Activated naive CD8-positive, alpha-beta T cell treated with anti-CD3 and anti-CD28 coated beads, Interleukin-2, amount 10 ng/mL, durations not matched to agents 7 days and 5 days (primary cell): ENCODE measurements at regions not wholly inside any gene's neighbourhood (a gene's known extent, or its start where the extent isn't known, plus 50 kb on each side); places are given as distances from the start of the nearest gene placed in this dataset.

Source experiments
- ATAC-seq: fragments of 150-1000 bp; cut with Tn5 transposase; one replicate; pipeline ENCODE4 v1.10.0; 2021; ENCODE audit warnings: low read depth, moderate library complexity
- POLR2A ChIA-PET: fragments of 350-600 bp; sonication (Branson Sonifier 250); formaldehyde crosslinking; loops from one replicate; lab custom pipeline; 2021; ENCODE audit warnings: antibody characterized with exemption; lab: Charles Lee
- DNase-seq: peaks from one replicate; pipeline ENCODE4 v3.0.0; 2021
- H3K27ac Mint-ChIP-seq: one replicate; pipeline ENCODE4 v1.8.0; 2022; ENCODE audit warnings: mild to moderate bottlenecking, mixed read lengths
- H3K27me3 Mint-ChIP-seq: one replicate; pipeline ENCODE4 v1.8.0; 2022; ENCODE audit warnings: mild to moderate bottlenecking, moderate library complexity, mixed read lengths
- H3K36me3 Mint-ChIP-seq: one replicate; pipeline ENCODE4 v1.8.0; 2021; ENCODE audit warnings: mild to moderate bottlenecking, mixed read lengths
- H3K4me1 Mint-ChIP-seq: one replicate; pipeline ENCODE4 v1.8.0; 2021; ENCODE audit warnings: mixed read lengths
- H3K4me3 Mint-ChIP-seq: one replicate; pipeline ENCODE4 v1.8.0; 2022; ENCODE audit warnings: mild to moderate bottlenecking, moderate library complexity, mixed read lengths
- H3K9me3 Mint-ChIP-seq: one replicate; pipeline ENCODE4 v1.8.0; 2021; ENCODE audit warnings: mixed read lengths

DNA sequence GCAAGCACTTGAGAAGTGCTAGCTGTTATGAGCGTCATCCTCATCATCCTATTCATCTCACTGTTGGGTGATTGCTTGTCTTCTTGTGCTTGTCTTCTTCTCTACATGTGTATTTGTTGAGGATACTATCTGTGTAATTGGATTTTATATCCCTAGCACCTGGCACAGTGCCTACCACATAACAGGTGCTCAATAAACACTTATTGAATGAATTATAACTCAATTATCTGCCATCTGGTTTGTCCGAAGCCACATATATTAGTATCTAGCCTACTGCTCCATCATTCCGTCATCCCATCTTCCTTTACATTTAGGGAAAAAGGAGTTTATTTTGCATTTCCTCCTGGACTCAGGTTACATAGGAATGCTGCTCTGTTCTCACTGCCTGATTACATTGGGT, 330.4 kb upstream of the ETAA1 start:
- no peak for ATAC-seq
- H3K27me3 Mint-ChIP-seq = peaks cover 2% of the 10 kb centered on the region
- POLR2A ChIA-PET = no interaction called here
- no peak for DNase-seq
- H3K36me3 Mint-ChIP-seq = no peaks in the 10 kb centered on the region
- H3K4me3 Mint-ChIP-seq = no peak overlapping the region
- H3K4me1 Mint-ChIP-seq = no peaks in the 10 kb centered on the region
- no peak overlapping the region for H3K27ac Mint-ChIP-seq
- H3K9me3 Mint-ChIP-seq = peaks cover 1% of the 10 kb centered on the region

DNA sequence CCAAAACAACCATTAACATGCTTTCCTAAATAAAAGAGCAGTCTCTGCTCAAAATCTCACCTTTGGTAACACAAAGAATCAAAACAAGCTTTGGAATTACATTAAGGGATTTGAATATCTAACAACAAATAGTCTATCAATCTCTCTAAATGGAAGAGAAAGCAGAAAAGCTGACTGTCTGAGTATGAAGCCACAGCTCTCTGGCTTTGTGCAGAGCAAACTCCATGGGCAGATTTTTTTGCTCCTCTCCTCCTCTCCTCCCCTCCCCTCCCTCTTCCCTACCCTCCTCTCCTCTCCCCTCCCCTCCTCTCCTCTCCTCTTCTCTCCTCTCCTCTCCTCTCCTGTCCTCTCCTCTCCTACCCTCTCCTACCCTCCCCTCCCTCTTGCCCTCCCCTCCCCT, 329.5 kb upstream of the ETAA1 start:
- Mint-ChIP-seq H3K36me3 (no peaks in the 10 kb centered on the region), H3K4me3 (no peak overlapping the region), H3K4me1 (no peaks in the 10 kb centered on the region), H3K27me3 (peaks cover 2% of the 10 kb centered on the region), H3K9me3 (peaks cover 1% of the 10 kb centered on the region), H3K27ac (no peak overlapping the region)
- ATAC-seq (no peak), DNase-seq (no peak)
- POLR2A ChIA-PET = no interaction called here

DNA sequence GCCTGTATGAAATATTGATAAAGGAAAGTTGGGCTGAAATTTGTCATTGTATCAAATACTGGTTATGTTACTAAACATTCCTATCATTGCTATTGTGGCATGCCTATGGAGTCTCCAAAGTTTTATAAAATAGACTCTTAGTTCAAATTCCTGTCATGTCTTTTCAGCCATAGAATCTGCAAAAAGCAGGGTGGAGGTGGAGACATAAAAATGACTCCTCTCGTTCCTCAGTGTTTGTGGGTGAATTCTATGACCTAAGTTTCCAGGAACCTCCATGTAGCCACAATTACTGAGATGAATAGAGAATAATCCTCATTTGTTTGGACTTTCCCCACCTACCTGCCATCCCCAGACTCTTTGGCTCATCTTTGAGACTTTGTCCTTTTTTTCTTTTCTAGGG, 326.3 kb upstream of the ETAA1 start:
- POLR2A ChIA-PET = no interaction called here
- Mint-ChIP-seq H3K36me3 (no peaks in the 10 kb centered on the region), H3K27me3 (peaks cover 2% of the 10 kb centered on the region), H3K4me1 (no peaks in the 10 kb centered on the region), H3K9me3 (peaks cover 1% of the 10 kb centered on the region), H3K27ac (no peak overlapping the region), H3K4me3 (no peak overlapping the region)
- ATAC-seq (no peak), DNase-seq (no peak)

DNA sequence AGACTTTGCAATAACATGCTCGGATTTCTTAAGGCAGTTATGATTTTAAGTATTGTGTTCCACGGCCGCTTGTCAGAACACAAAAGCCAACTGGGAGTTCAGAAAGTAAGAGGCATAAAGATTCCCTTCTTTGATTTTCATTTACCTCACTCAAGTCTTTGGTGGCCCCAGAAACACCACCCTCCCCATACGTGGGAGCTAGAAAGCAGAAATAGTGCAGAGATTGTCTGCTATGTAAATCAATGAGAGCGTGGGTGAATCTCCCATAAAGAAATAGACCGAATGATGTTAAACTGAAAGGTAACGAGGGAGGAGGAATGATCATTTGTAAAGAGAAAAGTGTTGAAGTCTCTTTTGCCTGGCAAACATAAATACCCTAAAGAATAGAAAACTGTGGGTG, 322.1 kb upstream of the ETAA1 start:
- POLR2A ChIA-PET = no interaction called here
- Mint-ChIP-seq H3K4me1 (no peaks in the 10 kb centered on the region), H3K9me3 (peaks cover 2% of the 10 kb centered on the region), H3K27ac (no peak overlapping the region), H3K27me3 (peaks cover 1% of the 10 kb centered on the region), H3K36me3 (no peaks in the 10 kb centered on the region), H3K4me3 (no peak overlapping the region)
- no peak for DNase-seq
- ATAC-seq = no peak

DNA sequence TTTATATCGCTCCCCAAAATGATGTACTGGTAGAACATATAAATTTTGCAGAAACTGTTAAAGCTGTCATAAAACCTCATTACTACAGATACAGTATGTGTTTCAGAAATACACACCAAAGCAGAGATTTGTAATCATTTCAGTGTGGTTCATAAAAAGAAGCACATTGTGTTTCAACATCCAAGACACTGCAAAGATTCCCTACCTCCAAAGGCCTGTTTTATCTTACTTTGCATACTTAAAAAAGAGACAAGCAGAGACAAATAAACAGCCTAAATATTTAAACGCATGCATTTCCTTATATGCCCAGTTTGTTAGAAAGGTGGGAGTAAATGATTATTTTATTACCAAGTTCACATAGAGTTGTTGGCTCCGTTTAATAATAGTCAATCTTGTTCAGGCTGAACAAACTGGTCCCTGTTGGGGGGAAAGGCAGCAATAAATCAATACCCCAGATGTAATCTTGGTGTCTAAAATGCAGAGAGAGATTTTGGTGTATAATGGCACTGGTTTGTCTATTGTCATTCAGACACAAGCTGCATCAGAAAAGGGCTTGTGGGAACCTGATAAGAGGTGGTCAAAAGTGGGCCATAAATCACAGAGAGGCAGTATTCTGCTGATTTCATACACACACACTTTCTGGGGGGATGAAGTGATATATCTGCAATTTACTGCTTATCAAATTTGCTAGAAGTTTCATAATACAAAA, 321.4 kb upstream of the ETAA1 start:
- Mint-ChIP-seq H3K4me3 (no peak overlapping the region), H3K36me3 (no peaks in the 10 kb centered on the region), H3K4me1 (no peaks in the 10 kb centered on the region), H3K27ac (no peak overlapping the region), H3K9me3 (peaks cover 2% of the 10 kb centered on the region), H3K27me3 (no peaks in the 10 kb centered on the region)
- no peak for ATAC-seq
- POLR2A ChIA-PET = no interaction called here
- no peak for DNase-seq

DNA sequence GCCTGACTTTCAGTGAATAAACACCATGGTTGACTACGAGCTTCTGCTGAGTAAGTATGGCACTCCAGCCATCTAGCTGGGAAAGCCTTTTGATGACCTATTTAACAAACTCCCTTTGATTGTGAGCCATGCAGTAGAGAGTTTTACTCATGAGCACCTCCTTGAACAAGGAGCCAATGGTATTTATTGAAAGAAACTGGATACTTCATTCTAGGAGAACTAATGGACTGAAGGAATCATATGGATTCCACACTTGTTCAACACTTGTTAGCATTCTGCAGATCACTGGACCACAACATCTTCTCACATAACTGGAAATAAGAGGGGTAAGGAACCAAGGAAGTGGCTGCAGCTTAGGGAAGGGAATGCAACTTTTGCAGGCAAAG, 320.9 kb upstream of the ETAA1 start:
- H3K4me3 Mint-ChIP-seq = no peak overlapping the region
- H3K4me1 Mint-ChIP-seq = no peaks in the 10 kb centered on the region
- H3K36me3 Mint-ChIP-seq = no peaks in the 10 kb centered on the region
- no peaks in the 10 kb centered on the region for H3K27me3 Mint-ChIP-seq
- peaks cover 2% of the 10 kb centered on the region for H3K9me3 Mint-ChIP-seq
- DNase-seq = no peak
- no peak overlapping the region for H3K27ac Mint-ChIP-seq
- ATAC-seq = no peak
- POLR2A ChIA-PET = no interaction called here

DNA sequence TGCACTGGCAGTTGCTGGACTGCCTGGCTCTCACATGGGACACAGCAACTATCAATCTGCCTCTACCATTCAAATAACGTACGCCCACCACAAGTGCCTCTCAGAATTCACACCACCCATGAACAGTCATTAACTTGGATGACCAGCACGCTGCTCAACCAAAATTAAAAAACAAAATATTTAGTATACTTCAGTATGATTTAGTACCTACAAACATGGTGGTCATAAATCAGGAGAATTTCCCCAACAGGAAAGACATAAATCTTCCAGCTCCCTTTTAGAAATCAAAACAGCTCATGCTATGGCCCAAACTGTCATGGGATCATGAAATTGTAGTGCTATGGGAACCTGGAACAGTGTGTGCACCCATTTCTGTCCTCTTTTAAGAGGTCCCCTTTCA, 317.4 kb upstream of the ETAA1 start:
- DNase-seq = no peak
- no peak for ATAC-seq
- Mint-ChIP-seq H3K4me1 (no peaks in the 10 kb centered on the region), H3K36me3 (no peaks in the 10 kb centered on the region), H3K27ac (no peak overlapping the region), H3K27me3 (no peaks in the 10 kb centered on the region), H3K4me3 (no peak overlapping the region), H3K9me3 (peaks cover 2% of the 10 kb centered on the region)
- POLR2A ChIA-PET = no interaction called here

DNA sequence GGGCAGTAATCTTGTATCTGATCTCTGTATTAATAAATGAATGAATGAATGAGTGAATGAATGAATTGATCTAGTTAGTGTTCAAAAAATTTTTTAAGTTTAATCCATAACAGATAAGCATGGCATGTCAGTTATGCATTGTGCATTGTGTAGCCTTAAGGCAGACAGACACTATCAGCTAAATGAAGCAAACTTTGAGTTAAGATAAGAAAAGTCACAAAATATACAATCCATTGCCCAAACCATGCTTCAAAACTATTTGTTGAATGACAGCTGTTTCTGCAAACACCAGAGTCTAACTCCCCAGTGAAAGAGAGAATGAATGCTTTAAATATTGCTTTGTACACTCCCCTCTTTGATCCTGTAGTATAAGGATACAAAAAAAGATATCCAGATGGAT, 314.3 kb upstream of the ETAA1 start:
- DNase-seq (no peak), ATAC-seq (no peak)
- no peaks in the 10 kb centered on the region for H3K36me3 Mint-ChIP-seq
- no peak overlapping the region for H3K4me3 Mint-ChIP-seq
- peaks cover 2% of the 10 kb centered on the region for H3K9me3 Mint-ChIP-seq
- H3K4me1 Mint-ChIP-seq = no peaks in the 10 kb centered on the region
- no peak overlapping the region for H3K27ac Mint-ChIP-seq
- POLR2A ChIA-PET = no interaction called here
- H3K27me3 Mint-ChIP-seq = no peaks in the 10 kb centered on the region

DNA sequence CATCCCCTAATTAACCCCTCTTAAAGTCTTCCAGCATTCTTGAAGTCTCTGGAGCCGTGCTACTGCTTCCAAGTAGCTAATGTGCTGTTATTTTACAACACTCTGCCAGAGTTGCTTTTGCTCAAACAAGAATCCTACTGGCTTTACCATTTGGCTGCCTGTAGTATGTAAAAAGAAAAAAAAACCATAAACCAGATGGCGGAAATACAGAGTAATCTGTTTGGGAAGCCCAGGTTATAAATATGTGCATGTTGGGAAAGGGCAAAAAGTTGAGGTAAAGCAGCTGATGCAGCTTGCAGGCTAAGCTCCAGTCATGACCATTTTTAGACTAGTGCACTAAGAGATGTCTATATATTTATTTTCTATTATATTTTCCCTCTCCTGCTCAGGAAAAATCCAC, 313.2 kb upstream of the ETAA1 start:
- Mint-ChIP-seq H3K36me3 (no peaks in the 10 kb centered on the region), H3K27ac (no peak overlapping the region), H3K9me3 (peaks cover 2% of the 10 kb centered on the region), H3K4me1 (no peaks in the 10 kb centered on the region), H3K4me3 (no peak overlapping the region), H3K27me3 (no peaks in the 10 kb centered on the region)
- POLR2A ChIA-PET = no interaction called here
- DNase-seq = no peak
- ATAC-seq = no peak

DNA sequence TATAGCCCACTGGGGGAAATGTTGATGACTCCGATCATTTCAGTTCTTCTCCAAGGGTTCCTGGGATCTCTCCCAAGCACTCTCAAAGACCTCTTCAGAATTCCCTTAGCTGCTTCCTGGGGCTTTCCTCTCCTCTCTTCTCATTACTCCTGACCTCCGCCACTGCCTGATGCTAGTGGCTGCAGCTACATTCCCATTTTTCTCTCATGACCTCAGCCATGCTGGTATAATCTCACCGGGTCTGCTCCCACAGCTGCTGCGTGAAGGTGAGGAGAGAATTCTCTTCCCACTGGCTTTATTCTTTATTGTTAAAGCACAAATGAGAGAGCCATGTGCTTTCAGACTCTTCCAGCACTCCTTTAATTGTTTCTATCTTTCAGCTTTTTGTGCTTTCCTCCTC, 312.0 kb upstream of the ETAA1 start:
- no peak for ATAC-seq
- Mint-ChIP-seq H3K4me3 (no peak overlapping the region), H3K27ac (no peak overlapping the region), H3K4me1 (no peaks in the 10 kb centered on the region), H3K9me3 (no peaks in the 10 kb centered on the region), H3K27me3 (no peaks in the 10 kb centered on the region), H3K36me3 (no peaks in the 10 kb centered on the region)
- POLR2A ChIA-PET = no interaction called here
- no peak for DNase-seq

DNA sequence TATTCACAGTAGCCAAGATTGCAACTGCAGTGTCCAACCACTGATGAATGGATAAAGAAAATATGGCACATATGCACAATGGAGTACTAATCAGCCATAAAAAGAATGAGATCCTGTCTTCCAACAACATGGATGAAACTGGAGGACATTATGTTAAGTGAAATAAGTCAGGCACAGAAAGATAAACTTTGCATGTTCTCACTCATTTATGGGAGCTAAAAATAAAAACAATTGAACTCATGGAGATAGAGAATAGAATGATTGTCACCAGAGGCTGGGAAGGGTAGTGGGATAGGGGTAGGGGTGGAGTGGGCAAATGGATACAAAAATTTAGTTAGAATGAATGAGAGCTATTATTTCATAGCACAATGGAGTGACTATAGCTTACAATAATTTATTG, 305.5 kb upstream of the ETAA1 start:
- Mint-ChIP-seq H3K4me3 (no peak overlapping the region), H3K27me3 (no peaks in the 10 kb centered on the region), H3K4me1 (no peaks in the 10 kb centered on the region), H3K9me3 (no peaks in the 10 kb centered on the region), H3K36me3 (no peaks in the 10 kb centered on the region), H3K27ac (no peak overlapping the region)
- no peak for ATAC-seq
- POLR2A ChIA-PET = no interaction called here
- no peak for DNase-seq

DNA sequence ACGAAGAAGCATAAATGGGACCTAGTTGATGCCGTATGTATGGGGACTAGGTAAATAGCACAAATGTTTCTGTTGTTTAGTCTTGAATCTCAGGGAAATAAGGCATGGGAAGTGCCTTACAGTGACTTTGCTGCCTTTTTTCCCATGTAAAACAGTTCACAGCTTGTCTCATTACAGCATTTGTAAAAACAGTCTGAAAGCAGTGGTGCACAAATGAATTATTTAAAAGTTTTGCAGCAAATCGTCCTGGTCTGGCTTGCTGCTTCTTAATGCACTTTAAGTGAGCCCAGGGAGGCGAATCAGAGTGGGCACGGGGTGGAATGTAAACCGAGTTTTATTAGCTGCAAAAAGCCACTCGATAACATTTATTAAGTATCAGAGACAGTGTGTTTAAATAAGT, 302.0 kb upstream of the ETAA1 start:
- H3K9me3 Mint-ChIP-seq = peaks cover 2% of the 10 kb centered on the region
- H3K4me3 Mint-ChIP-seq = no peak overlapping the region
- H3K27me3 Mint-ChIP-seq = no peaks in the 10 kb centered on the region
- no peak overlapping the region for H3K27ac Mint-ChIP-seq
- H3K4me1 Mint-ChIP-seq = no peaks in the 10 kb centered on the region
- no peaks in the 10 kb centered on the region for H3K36me3 Mint-ChIP-seq
- POLR2A ChIA-PET = no interaction called here
- no peak for ATAC-seq
- no peak for DNase-seq

DNA sequence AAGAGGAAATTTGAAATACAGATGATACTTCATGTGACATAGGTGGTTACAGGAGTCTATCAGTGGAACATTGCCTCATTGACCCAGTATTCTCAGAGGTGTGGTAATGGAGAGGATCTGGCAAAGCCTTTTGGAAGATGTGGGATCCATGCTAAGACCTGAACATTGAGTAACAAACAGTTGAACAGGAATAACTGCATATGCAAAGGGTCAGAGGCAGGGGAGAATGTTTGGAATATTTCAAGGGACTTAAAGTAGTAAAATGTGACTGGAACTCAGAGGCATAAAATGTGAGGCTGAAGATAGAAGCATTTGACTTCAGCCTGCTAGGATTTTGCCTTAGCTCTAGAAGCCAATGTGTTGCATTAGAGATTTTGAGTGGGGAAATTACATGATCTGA, 300.2 kb upstream of the ETAA1 start:
- Mint-ChIP-seq H3K27me3 (no peaks in the 10 kb centered on the region), H3K36me3 (no peaks in the 10 kb centered on the region), H3K4me1 (no peaks in the 10 kb centered on the region), H3K27ac (no peak overlapping the region), H3K9me3 (peaks cover 2% of the 10 kb centered on the region), H3K4me3 (no peak overlapping the region)
- DNase-seq = no peak
- POLR2A ChIA-PET = no interaction called here
- no peak for ATAC-seq

DNA sequence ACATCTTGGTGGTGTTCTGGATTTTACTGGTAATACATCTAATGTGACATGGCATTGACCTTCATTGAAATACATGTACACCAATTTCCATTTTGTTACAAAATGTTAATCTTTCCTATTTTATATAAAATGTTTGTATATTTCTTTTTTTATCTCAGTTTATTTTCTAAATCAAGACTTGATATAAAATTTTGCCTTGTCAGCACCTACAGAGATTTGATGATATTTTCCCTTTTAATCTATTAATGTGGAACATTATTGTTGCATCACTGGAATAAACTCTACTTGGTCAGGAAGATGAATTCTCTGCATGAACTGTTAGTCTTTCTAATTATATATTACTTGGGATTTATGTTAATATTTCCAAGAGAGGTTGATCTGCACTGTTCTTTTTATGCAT, 294.0 kb upstream of the ETAA1 start:
- no peak for DNase-seq
- Mint-ChIP-seq H3K4me1 (no peaks in the 10 kb centered on the region), H3K36me3 (no peaks in the 10 kb centered on the region), H3K27ac (no peak overlapping the region), H3K4me3 (no peak overlapping the region), H3K9me3 (peaks cover 4% of the 10 kb centered on the region), H3K27me3 (no peaks in the 10 kb centered on the region)
- POLR2A ChIA-PET = no interaction called here
- ATAC-seq = no peak

DNA sequence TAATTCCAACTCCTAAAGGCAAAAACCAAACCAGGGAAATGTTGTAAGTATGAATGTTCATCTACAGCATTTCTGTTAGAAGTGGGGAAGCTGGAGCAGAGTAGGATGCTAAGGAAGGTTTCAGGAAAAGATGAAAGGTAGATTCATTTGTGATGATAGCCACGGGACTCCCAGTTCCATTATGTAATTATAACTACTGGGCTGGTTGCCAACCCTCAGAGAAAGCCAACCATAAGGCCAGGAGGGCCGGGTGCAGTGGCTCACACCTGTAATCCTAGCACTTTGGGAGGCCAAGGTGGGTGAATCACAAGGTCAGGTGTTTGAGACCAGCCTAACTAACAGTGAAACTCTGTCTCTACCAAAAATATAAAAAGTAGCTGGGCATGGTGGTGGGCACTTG, 288.9 kb upstream of the ETAA1 start:
- POLR2A ChIA-PET = no interaction called here
- ATAC-seq = no peak
- Mint-ChIP-seq H3K4me1 (no peaks in the 10 kb centered on the region), H3K9me3 (peaks cover 3% of the 10 kb centered on the region), H3K36me3 (no peaks in the 10 kb centered on the region), H3K27ac (no peak overlapping the region), H3K4me3 (no peak overlapping the region), H3K27me3 (no peaks in the 10 kb centered on the region)
- DNase-seq = no peak
